Activated CD8-positive, alpha-beta memory T cell treated with anti-CD3 and anti-CD28 coated beads for 48 hours (primary cell): ENCODE measurements at regions not wholly inside any gene's neighbourhood (a gene's known extent, or its start where the extent isn't known, plus 50 kb on each side); places are given as distances from the start of the nearest gene placed in this dataset.

Experiments used
- DNase-seq, 3 experiments: peaks; one replicate each; pipeline ENCODE4 v3.0.0-alpha.2; 2020; ENCODE audit warnings: low read depth in 2 of 3, low spot score in 2 of 3

DNA sequence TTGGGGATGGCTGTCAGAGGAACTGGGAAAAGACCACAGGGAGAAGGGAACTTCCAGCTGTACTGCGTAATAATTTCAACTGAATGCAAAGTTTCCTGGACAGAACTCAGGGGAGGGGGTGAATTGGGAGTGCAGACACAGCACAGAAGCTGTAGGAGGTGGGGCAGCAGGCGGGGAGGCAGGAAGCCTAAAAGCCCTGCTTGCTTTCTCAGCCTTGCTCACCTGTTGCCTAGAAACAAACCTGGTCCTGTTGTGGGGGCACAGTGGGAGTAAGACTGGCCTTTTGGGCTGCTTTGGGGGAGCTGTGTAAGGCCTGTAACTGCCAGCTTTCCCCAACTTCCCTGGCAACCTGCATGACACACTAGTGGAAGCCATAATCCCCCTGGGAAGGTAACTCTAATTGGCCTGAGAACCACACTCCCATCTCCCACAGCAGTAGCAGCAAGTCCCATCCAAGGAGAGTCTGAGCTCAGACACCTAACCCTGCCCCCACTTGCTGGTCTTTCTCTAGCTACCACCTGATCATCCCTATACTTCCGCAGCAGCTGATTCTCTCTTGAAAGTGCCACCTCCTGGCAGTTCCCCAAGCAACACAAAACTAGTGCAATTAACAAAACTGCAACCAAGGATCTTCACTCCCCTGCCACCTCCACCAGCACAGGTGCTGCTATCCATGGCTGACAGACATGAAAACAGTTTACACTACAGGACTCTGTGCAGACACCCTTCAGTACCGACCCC is 1239.3 kb downstream of the SORCS1 start:
- DNase-seq, result no peak

- DNase-seq, result no peak
These were observed 1243.2 kb downstream of the SORCS1 start for GRCh38 chr10:105921348-105921747.

- no peak for DNase-seq
These were observed 1250.1 kb downstream of the SORCS1 start for GRCh38 chr10:105914432-105914831.

GRCh38 chr10:105908701-105909100 is 1255.8 kb downstream of the SORCS1 start:
- DNase-seq, result no peak

- no peak for DNase-seq
These were observed 1244.4 kb downstream of the SORCS3 start for GRCh38 chr10:105885495-105885894.

DNA sequence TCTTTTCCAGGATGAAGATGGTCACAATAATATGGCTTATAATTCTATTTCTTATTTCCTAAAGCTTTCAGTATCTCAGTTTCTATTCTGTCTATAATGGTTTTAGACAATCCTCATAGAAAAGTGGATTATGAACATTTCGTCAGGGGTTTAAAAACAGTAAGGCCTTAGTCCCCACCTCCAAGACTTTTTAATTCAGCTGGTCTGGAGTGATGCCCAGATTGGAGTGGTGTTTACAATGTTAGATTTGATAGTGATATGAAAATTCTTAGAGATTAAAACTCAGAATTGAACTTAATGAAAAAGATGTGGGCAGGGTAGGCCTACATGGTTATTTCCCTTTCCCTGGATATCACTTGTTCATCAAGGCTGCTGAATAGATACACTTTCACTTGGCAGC is 1238.3 kb downstream of the SORCS3 start:
- no peak for DNase-seq

GRCh38 chr10:105875050-105875449 is 1234.0 kb downstream of the SORCS3 start:
- no peak for DNase-seq

DNA sequence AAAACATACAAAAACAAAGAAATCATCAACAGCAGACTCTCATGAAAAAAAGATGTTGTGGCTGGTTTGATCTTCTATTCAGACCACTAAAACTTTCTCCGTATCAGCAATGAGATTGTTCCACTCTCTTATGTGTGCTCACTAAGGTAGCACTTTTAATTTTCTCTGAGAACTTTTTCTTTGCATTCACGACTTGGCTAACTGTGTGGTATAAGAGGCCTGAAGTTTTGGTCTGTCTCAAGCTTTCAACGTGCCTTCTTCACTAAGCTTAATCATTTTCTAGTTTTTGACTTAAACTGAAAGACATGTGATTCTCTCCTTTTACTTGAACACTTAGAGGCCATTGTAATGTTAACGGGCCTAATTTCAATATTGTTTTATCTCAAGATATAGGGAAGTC is 1231.6 kb downstream of the SORCS3 start:
- no peak for DNase-seq

- no peak for DNase-seq
These were observed 1227.8 kb downstream of the SORCS3 start for GRCh38 chr10:105868935-105869334.

GRCh38 chr10:105864854-105865253 is 1223.8 kb downstream of the SORCS3 start:
- no peak for DNase-seq

GRCh38 chr10:105857268-105858264 is 1216.5 kb downstream of the SORCS3 start:
- DNase-seq, result no peak

DNA sequence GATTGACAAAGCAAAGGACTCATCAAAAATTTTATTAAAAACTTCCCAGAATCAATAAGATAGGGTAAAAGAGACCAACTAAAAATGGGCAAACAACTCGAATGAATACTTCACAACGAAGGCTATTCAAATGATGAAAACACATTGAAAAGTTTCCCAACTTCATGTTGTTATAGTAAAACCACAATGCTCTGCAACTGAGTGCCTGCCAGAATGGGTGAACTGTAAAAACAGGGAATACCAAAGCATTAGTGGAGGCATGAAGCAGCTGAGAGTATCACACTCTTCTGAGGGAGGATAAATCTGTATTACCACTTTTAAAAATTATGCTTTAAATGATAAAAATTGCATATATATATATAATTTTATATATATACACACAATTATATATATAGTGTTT is 1214.7 kb downstream of the SORCS3 start:
- DNase-seq, result no peak

DNA sequence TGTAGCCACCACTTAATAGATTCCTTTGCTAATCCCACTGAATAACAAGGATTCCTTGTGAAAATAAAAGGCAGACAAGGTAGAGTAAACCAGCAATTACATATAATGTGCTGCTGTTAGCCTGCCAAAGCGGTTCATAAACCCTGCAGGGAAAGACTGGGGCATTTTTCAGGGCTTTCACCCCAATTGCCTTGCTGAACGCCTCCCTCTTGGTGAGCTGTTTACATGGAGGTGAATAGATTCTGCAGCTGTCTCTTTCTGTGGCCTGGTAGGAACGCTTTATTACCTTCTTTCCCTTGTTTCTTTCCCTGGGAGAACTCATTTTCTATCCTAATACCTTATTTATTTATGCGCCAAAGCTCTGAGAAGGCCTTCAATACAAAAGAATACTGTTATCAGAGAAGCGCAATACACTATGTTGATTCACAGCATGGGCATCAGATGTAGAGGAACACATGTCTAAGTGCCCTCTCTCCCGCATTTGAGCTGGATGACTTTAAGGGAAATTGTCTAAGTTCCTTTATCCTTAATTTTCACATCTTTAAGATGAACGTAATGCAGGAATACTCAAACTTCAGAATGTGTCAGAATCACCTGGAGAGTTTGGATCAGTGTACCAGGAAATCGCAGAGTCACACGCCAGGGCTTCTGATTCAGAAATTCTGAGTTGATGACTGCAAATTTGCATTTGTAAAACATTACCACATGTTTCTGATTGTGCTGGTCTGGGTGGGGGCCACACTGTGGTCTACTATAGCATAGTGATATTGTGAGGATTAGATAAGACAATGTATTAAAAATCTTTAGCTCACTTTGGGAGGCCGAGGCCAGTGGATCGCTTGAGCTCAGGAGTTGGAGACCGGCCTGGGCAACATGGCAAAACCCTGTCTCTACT is 1203.8 kb downstream of the SORCS3 start:
- DNase-seq, result no peak

DNA sequence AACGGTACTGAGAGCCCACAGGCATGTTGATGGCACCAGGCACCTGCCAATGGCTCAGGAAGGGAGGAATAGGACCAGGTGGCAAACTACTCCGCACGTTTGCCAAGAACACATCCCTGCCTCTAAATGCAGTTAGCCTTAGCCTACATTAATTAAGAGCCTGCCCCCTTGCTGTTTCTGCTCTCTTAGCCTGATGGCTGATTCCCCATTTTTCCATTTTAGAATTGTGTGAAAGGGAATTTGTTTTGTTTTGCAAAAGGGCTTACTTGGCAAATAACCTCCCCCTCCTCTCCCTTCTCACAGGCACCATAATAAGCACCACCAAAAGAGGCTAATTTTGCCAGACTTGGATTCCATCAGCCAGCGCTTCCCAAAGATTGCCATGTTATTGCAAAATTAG is 1203.2 kb downstream of the SORCS3 start:
- no peak for DNase-seq

- no peak for DNase-seq
These were observed 1202.7 kb downstream of the SORCS3 start for GRCh38 chr10:105843786-105844185.

DNA sequence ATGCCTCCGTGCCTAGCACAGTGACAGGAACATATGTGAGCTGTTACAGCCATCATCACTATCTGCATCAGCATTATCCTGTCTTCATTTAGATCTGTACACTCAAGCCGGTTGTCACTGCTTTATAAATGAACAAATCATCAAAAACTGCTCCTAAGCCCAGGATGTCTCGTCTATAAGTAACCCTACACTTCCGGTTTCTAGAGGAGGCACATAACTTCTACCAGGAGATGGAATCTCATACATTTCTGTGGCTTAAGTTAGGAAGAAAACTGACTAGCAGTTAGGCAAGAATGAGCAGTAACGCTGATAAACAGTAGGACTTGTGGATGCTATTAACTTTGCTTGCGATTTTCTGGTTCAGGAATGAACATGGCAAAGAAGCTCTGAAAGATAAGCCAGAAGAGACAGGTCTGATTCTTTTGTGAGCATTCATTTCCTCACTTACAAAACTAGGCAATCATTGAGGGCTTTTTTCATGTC is 1199.2 kb downstream of the SORCS3 start:
- DNase-seq, result no peak

DNA sequence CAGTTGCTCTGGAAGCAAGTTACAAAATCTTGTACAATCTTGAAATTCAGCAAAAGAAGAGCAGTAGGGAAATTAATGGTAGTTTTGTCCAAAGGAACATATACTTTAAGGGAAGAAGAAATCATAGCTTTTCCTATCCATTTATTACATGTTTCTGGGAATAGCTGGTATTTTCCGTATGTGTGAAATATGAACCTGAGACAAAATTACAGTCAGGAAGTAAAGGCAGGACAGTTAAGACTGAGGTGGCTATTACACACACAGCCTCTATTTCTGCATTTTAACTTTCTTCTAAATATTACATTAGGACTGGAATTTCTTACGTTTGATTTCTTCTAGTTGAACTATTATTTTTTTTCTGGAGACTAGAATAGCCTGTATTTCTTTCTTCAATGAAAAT is 1197.3 kb downstream of the SORCS3 start:
- DNase-seq, result no peak

GRCh38 chr10:105837951-105838350 is 1196.9 kb downstream of the SORCS3 start:
- no peak for DNase-seq

GRCh38 chr10:105834261-105835059 is 1193.4 kb downstream of the SORCS3 start:
- no peak for DNase-seq

DNA sequence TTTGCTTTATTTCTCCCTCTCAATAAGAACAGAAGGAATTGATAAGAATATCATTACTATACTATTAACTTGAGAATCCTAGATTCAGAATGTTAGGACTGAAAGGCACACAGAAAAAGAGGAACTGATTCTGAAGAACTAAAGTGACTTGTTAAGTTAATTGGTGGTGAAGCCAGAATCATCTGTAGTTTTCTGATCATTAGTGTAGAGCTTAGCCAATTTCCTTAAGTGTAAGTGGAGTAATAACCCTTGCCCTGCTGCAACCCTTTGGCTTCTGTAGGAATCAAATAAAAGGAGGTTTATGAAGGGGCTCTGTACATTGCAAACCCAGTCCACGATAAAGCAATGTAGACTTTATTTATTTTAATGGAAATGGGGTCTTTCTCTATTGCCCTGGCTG is 1186.0 kb downstream of the SORCS3 start:
- no peak for DNase-seq
